Left ventricle myocardium inferior (tissue), 1 donor: ENCODE measurements at regions not wholly inside any gene's neighbourhood (a gene's known extent, or its start where the extent isn't known, plus 50 kb on each side); places are given as distances from the start of the nearest gene placed in this dataset.

Source experiments
- DNase-seq: peaks from one replicate; pipeline ENCODE4 v3.0.0-alpha.2; 2020
- H3K27ac ChIP-seq: fragments of 200-600 bp; replicated peaks from 2 replicates; pipeline ENCODE4 v1.8.0; 2021
- H3K27me3 ChIP-seq: fragments of 200-600 bp; 2 replicates; pipeline ENCODE4 v1.8.0; 2021; ENCODE audit warnings: low read depth
- H3K36me3 ChIP-seq: fragments of 200-600 bp; 2 replicates; pipeline ENCODE4 v1.8.0; 2021
- H3K4me1 ChIP-seq: fragments of 200-600 bp; 2 replicates; pipeline ENCODE4 v1.8.0; 2021
- H3K4me3 ChIP-seq: fragments of 200-600 bp; 2 replicates; pipeline ENCODE4 v1.8.0; 2021; ENCODE audit warnings: mild to moderate bottlenecking, moderate library complexity
- H3K9me3 ChIP-seq: fragments of 200-600 bp; replicated peaks from 2 replicates; pipeline ENCODE4 v1.8.0; 2021
- intact Hi-C: fragments of 100-400 bp; cut with micrococcal nuclease; formaldehyde crosslinking; loops from one replicate; pipeline ENCODE4 v1.11.0; 2022
- TF ChIP-seq, protein P1 (sequence below): fragments of 200-600 bp; IDR thresholded peaks from 2 replicates; pipeline ENCODE4 v1.8.0; 2021; ENCODE audit warnings: antibody characterized with exemption, mild to moderate bottlenecking, borderline replicate concordance
- donor health status: DM: no; HTN: yes; CAD: no; lungs with severe emphysema.

DNA sequence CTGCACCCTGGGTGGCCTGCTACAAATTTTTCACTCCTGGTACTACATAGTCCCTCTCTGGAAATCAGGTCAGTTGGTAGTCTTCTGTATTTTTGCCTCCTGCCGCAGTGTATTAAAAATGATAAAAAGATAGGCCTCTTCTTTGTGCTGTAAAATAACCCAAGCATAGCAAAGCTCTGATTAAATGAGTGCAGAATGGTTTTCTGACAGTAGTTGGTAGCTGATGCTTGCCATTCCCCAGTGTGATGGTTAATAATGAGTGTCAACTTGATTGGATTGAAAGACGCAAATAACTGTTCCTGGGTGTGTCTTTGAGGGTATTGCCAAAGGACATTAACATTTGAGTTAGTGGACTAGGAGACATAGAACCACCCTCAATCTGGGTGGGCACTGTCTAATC lies 264.4 kb upstream of the ZNF717 start:
- no peaks in the 10 kb centered on the region for H3K27me3 ChIP-seq
- no peak for DNase-seq
- TF ChIP-seq, protein P1, sequence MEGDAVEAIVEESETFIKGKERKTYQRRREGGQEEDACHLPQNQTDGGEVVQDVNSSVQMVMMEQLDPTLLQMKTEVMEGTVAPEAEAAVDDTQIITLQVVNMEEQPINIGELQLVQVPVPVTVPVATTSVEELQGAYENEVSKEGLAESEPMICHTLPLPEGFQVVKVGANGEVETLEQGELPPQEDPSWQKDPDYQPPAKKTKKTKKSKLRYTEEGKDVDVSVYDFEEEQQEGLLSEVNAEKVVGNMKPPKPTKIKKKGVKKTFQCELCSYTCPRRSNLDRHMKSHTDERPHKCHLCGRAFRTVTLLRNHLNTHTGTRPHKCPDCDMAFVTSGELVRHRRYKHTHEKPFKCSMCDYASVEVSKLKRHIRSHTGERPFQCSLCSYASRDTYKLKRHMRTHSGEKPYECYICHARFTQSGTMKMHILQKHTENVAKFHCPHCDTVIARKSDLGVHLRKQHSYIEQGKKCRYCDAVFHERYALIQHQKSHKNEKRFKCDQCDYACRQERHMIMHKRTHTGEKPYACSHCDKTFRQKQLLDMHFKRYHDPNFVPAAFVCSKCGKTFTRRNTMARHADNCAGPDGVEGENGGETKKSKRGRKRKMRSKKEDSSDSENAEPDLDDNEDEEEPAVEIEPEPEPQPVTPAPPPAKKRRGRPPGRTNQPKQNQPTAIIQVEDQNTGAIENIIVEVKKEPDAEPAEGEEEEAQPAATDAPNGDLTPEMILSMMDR = no peak
- no peak overlapping the region for H3K27ac ChIP-seq
- H3K4me1 ChIP-seq = no peaks in the 10 kb centered on the region
- intact Hi-C loops = no loop called here
- no peaks in the 10 kb centered on the region for H3K36me3 ChIP-seq
- no peak overlapping the region for H3K4me3 ChIP-seq
- no peaks in the 10 kb centered on the region for H3K9me3 ChIP-seq

GRCh38 chr3:76051145-76051544 lies 265.8 kb upstream of the ZNF717 start:
- H3K27me3 ChIP-seq = no peaks in the 10 kb centered on the region
- intact Hi-C loops = no loop called here
- no peak overlapping the region for H3K4me3 ChIP-seq
- no peaks in the 10 kb centered on the region for H3K4me1 ChIP-seq
- TF ChIP-seq, protein P1 = no peak
- H3K27ac ChIP-seq = no peak overlapping the region
- DNase-seq = no peak
- H3K36me3 ChIP-seq = no peaks in the 10 kb centered on the region
- H3K9me3 ChIP-seq = no peaks in the 10 kb centered on the region

DNA sequence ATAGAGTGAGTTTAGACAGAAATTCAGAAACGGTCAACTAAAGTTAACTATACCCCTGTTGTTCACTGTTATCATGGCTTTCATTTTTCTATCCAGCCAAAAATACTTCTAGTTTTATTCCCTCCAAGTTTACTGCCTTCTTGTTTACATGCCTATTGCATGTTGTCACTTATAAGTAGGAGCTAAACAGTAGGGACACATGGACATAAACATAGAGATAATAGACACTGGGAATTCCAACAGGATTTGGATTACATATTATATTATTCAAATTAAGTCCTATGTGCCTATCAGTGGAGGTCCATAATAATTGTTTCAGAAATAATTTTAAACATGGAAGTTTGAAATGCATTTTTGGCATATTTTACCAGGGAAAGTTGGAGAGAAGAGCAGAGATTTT lies 269.1 kb upstream of the ZNF717 start:
- no peaks in the 10 kb centered on the region for H3K4me1 ChIP-seq
- no peak overlapping the region for H3K27ac ChIP-seq
- no peak for DNase-seq
- H3K36me3 ChIP-seq = no peaks in the 10 kb centered on the region
- no peaks in the 10 kb centered on the region for H3K27me3 ChIP-seq
- intact Hi-C loops = no loop called here
- no peaks in the 10 kb centered on the region for H3K9me3 ChIP-seq
- TF ChIP-seq, protein P1 = no peak
- no peak overlapping the region for H3K4me3 ChIP-seq

GRCh38 chr3:76061654-76062053 lies 276.3 kb upstream of the ZNF717 start:
- H3K27me3 ChIP-seq = no peaks in the 10 kb centered on the region
- intact Hi-C loops = no loop called here
- H3K27ac ChIP-seq = no peak overlapping the region
- H3K4me3 ChIP-seq = no peak overlapping the region
- no peaks in the 10 kb centered on the region for H3K36me3 ChIP-seq
- no peaks in the 10 kb centered on the region for H3K4me1 ChIP-seq
- DNase-seq = no peak
- peaks cover 7% of the 10 kb centered on the region for H3K9me3 ChIP-seq
- TF ChIP-seq, protein P1 = no peak

DNA sequence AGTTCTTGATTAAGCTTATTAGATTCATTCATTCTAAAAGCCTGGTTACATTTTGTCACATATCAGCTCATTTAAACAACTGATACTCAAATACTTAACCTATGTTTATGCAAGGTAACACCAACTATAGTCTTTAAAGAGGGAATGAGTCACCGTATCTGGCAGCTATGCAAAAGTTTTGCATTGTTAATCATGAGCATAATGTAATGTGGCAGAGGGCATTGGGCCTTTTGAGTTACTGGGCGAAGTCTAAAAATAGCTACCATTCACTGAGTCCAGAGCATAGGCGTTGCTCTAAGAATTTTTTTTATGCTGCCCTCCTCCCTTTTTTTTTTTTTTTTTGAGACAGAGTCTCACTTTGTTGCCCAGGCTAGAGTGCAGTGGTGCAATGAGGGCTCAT lies 277.7 kb upstream of the ZNF717 start:
- Histone ChIP-seq H3K4me3 (no peak overlapping the region), H3K9me3 (peaks cover 7% of the 10 kb centered on the region), H3K4me1 (no peaks in the 10 kb centered on the region), H3K36me3 (no peaks in the 10 kb centered on the region), H3K27ac (no peak overlapping the region), H3K27me3 (no peaks in the 10 kb centered on the region)
- TF ChIP-seq, protein P1 = no peak
- intact Hi-C loops = no loop called here
- no peak for DNase-seq

- H3K27me3 ChIP-seq = no peaks in the 10 kb centered on the region
- no peaks in the 10 kb centered on the region for H3K4me1 ChIP-seq
- H3K36me3 ChIP-seq = no peaks in the 10 kb centered on the region
- intact Hi-C loops = no loop called here
- TF ChIP-seq, protein P1 = no peak
- no peak overlapping the region for H3K27ac ChIP-seq
- H3K4me3 ChIP-seq = no peak overlapping the region
- peaks cover 7% of the 10 kb centered on the region for H3K9me3 ChIP-seq
- no peak for DNase-seq
These were observed 278.5 kb upstream of the ZNF717 start for GRCh38 chr3:76063811-76064210.
